CD4-positive, alpha-beta T cell (primary cell): ENCODE measurements at regions not wholly inside any gene's neighbourhood (a gene's known extent, or its start where the extent isn't known, plus 50 kb on each side); places are given as distances from the start of the nearest gene placed in this dataset.

Experiments used
- ATAC-seq: fragments of 200-7000 bp; cut with Tn5 transposase; one replicate; pipeline ENCODE4 v1.10.0; 2022; ENCODE audit warnings: mild to moderate bottlenecking; ENCODE audit not compliant: poor library complexity
- CTCF ChIA-PET: fragments of 350-600 bp; sonication (Branson Sonifier 250); formaldehyde crosslinking; loops from one replicate; lab custom pipeline; 2021; ENCODE audit warnings: antibody characterized with exemption, inconsistent platforms; lab: Charles Lee
- POLR2A ChIA-PET: fragments of 350-600 bp; sonication (Branson Sonifier 250); formaldehyde crosslinking; loops from one replicate; lab custom pipeline; 2021; ENCODE audit warnings: antibody characterized with exemption, inconsistent platforms; lab: Charles Lee
- DNase-seq, 14 experiments: peaks; one replicate each; pipeline ENCODE4 v3.0.0-alpha.2; 2013 to 2020; ENCODE audit warnings: mixed read lengths in 2 of 14
- H3K27ac ChIP-seq, 2 donors: one replicate each; pipeline versions ENCODE4 v1.5.1 to v1.7.0; 2013; ENCODE audit warnings: low read length in 2 of 2, low read depth in 1 of 2, mild to moderate bottlenecking in 1 of 2
- H3K27me3 ChIP-seq, 2 experiments: 1 replicate in 1 of 2; 2 replicates in 1 of 2; pipeline versions ENCODE4 v1.6.1 to v1.7.0; 2013; ENCODE audit warnings: low read length in 2 of 2, control low read depth in 1 of 2, mild to moderate bottlenecking in 1 of 2, moderate library complexity in 1 of 2; ENCODE audit not compliant: insufficient read depth in 2 of 2, control insufficient read depth in 1 of 2
- H3K36me3 ChIP-seq: one replicate; pipeline ENCODE4 v1.6.1; 2013; ENCODE audit warnings: low read length, control low read depth; ENCODE audit not compliant: insufficient read depth
- H3K4me1 ChIP-seq: one replicate; pipeline ENCODE4 v1.6.1; 2013; ENCODE audit warnings: low read length, control low read depth; ENCODE audit not compliant: insufficient read depth
- H3K4me3 ChIP-seq: one replicate; pipeline ENCODE4 v1.5.1; 2013; ENCODE audit warnings: mild to moderate bottlenecking, low read length, moderate library complexity
- H3K9me3 ChIP-seq, 2 experiments: 1 replicate in 1 of 2; 2 replicates in 1 of 2; pipeline versions ENCODE4 v1.6.1 to v1.7.0; 2013; ENCODE audit warnings: low read length in 2 of 2, mild to moderate bottlenecking in 2 of 2, control low read depth in 1 of 2, moderate library complexity in 1 of 2; ENCODE audit not compliant: control insufficient read depth in 1 of 2, insufficient read depth in 1 of 2
- H3K27ac Mint-ChIP-seq: one replicate; pipeline ENCODE4 v1.8.0; 2020; ENCODE audit warnings: mixed read lengths
- H3K27me3 Mint-ChIP-seq: one replicate; pipeline ENCODE4 v1.8.0; 2021; ENCODE audit warnings: mixed read lengths
- H3K36me3 Mint-ChIP-seq: one replicate; pipeline ENCODE4 v1.8.0; 2021; ENCODE audit warnings: low read depth, mixed read lengths
- H3K4me1 Mint-ChIP-seq: one replicate; pipeline ENCODE4 v1.8.0; 2021; ENCODE audit warnings: low read depth, mixed read lengths
- H3K4me3 Mint-ChIP-seq: one replicate; pipeline ENCODE4 v1.8.0; 2020; ENCODE audit warnings: mild to moderate bottlenecking, mixed read lengths
- H3K9me3 Mint-ChIP-seq: one replicate; pipeline ENCODE4 v1.8.0; 2020; ENCODE audit warnings: mixed read lengths
- CTCF ChIP-seq: fragments of 200-600 bp; IDR thresholded peaks from one replicate; pipeline ENCODE4 v1.8.0; 2022; ENCODE audit warnings: antibody characterized with exemption, mild to moderate bottlenecking
- intact Hi-C, 2 experiments: fragments of 100-400 bp; cut with DNase I in 1 of 2; cut with micrococcal nuclease in 1 of 2; formaldehyde crosslinking; loops; one replicate each; pipeline versions ENCODE4 v1.15.1 to v1.9.0; 2023 to 2025; cut with DNase I, micrococcal nuclease

DNA sequence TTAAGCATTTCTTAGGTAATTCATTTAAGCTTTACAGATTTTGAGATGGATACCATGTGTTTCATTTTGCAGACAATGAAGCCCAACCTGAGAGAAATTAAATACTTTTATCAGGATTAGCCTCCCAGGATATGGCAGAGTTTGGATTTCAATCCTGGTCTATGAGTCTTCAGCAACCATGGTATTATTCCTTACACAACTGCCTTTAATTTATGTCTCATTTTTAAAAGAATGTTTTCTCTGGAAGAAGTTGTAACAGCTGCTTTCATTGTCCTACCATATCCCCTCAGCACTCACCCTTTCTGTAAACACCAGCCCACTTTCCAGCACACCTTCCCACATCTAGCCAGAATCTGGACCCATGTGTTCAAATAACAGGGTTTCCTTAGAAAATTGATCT is 863.7 kb upstream of the VRK2 start:
- TF ChIP-seq CTCF, result no peak
- intact Hi-C loops, result no loop called here
- Mint-ChIP-seq H3K4me3 (no peak overlapping the region), H3K27me3 (no peaks in the 10 kb centered on the region), H3K4me1 (no peaks in the 10 kb centered on the region), H3K9me3 (peaks cover 10% of the 10 kb centered on the region), H3K36me3 (no peaks in the 10 kb centered on the region), H3K27ac (no peak overlapping the region)
- ATAC-seq (no peak), DNase-seq (no peak)
- CTCF ChIA-PET, result interaction anchor here (1.7 kb wide), 1 partner anchor 10 kb away, joined by 3 read pairs; no protein-coding TSS in a partner anchor
- H3K27ac ChIP-seq, result no peak overlapping the region
- H3K36me3 ChIP-seq, result no peaks in the 10 kb centered on the region
- no peaks in the 10 kb centered on the region for H3K27me3 ChIP-seq
- H3K4me1 ChIP-seq, result no peaks in the 10 kb centered on the region
- H3K9me3 ChIP-seq, result no peaks in the 10 kb centered on the region
- POLR2A ChIA-PET, result no interaction called here
- H3K4me3 ChIP-seq, result no peak overlapping the region

DNA sequence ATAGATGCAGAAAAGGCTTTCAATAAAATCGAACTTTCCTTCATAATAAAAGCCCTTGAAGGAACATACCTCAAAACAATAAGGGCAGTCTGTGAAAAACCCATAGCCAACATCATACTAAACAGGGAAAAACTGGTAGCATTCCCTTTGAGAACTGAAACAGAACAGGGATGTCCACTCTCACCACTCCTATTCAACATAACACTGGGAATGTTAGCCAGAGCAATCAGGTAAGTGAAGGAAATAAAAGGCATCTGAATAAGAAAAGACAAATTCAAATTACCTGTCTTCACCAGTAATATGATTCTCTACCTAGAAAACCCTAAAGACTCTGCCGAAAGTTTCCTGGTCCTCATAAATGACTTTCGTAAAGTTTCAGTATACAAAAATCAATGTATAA is 861.0 kb upstream of the VRK2 start:
- no peaks in the 10 kb centered on the region for H3K27me3 Mint-ChIP-seq
- no peak overlapping the region for H3K27ac ChIP-seq
- ChIA-PET POLR2A (no interaction called here), CTCF (no interaction called here)
- peaks cover 13% of the 10 kb centered on the region for H3K9me3 Mint-ChIP-seq
- intact Hi-C loops, result no loop called here
- no peak overlapping the region for H3K27ac Mint-ChIP-seq
- no peak for TF ChIP-seq CTCF
- H3K27me3 ChIP-seq, result no peaks in the 10 kb centered on the region
- no peaks in the 10 kb centered on the region for H3K4me1 Mint-ChIP-seq
- H3K4me3 Mint-ChIP-seq, result no peak overlapping the region
- no peaks in the 10 kb centered on the region for H3K4me1 ChIP-seq
- ATAC-seq (no peak), DNase-seq (no peak)
- H3K36me3 Mint-ChIP-seq, result no peaks in the 10 kb centered on the region
- H3K36me3 ChIP-seq, result no peaks in the 10 kb centered on the region
- H3K4me3 ChIP-seq, result no peak overlapping the region
- no peaks in the 10 kb centered on the region for H3K9me3 ChIP-seq

DNA sequence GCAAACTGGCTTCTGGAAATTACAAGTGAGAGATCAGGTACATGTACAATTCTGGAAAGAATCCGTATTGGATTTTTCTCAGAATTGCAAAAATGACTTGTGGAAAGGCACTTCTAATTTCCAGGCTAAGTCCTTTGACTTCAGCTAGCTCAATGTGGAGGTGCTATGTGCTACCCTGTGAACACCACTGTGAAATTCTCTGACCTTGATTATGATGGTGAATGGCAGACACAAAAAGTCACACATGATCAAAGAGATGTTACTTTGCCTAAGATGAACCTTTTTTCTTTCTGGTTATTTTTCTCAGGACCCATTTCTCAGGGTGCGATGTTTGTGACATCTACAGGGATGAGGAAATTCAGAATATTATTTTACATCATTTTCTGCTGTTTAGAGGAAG is 856.6 kb upstream of the VRK2 start:
- H3K36me3 Mint-ChIP-seq, result no peaks in the 10 kb centered on the region
- no peak for TF ChIP-seq CTCF
- ATAC-seq, result no peak
- no peaks in the 10 kb centered on the region for H3K27me3 Mint-ChIP-seq
- Histone ChIP-seq H3K9me3 (no peaks in the 10 kb centered on the region), H3K4me3 (no peak overlapping the region), H3K4me1 (no peaks in the 10 kb centered on the region), H3K27ac (no peak overlapping the region), H3K27me3 (no peaks in the 10 kb centered on the region), H3K36me3 (no peaks in the 10 kb centered on the region)
- ChIA-PET POLR2A (no interaction called here), CTCF (no interaction called here)
- H3K9me3 Mint-ChIP-seq, result peaks cover 11% of the 10 kb centered on the region
- intact Hi-C loops, result no loop called here
- H3K4me3 Mint-ChIP-seq, result no peak overlapping the region
- H3K4me1 Mint-ChIP-seq, result no peaks in the 10 kb centered on the region
- no peak for DNase-seq
- no peak overlapping the region for H3K27ac Mint-ChIP-seq
